HEK293 (cell line): ENCODE measurements at regions not wholly inside any gene's neighbourhood (a gene's known extent, or its start where the extent isn't known, plus 50 kb on each side); places are given as distances from the start of the nearest gene placed in this dataset.

ENCODE experiments used
- CTCF ChIA-PET: fragments of 350-600 bp; formaldehyde crosslinking; extraction: SDS; loops from one replicate; lab custom pipeline; 2021; ENCODE audit warnings: antibody characterized with exemption; lab: Yijun Ruan, JAX
- POLR2A ChIA-PET: fragments of 300-600 bp; formaldehyde crosslinking; extraction: SDS; loops from one replicate; lab custom pipeline; 2020; ENCODE audit warnings: antibody characterized with exemption, inconsistent platforms; lab: Yijun Ruan, JAX
- H3K27ac ChIP-seq: fragments of 200-500 bp; sonication (Bioruptor generic); 2 replicates; pipeline ENCODE4 v1.5.1; 2014; ENCODE audit warnings: low read depth, low read length, control low read depth, inconsistent platforms; ENCODE audit errors: extremely low read depth
- H3K36me3 ChIP-seq, 2 experiments: fragments of 200-500 bp in 1 of 2; sonication (Bioruptor generic) in 1 of 2; 1 replicate in 1 of 2; 2 replicates in 1 of 2; pipeline ENCODE4 v1.5.1; 2014 to 2017; ENCODE audit warnings: inconsistent platforms in 2 of 2, low read length in 2 of 2; ENCODE audit not compliant: control insufficient read depth in 2 of 2, insufficient read depth in 1 of 2
- H3K4me1 ChIP-seq: fragments of 200-500 bp; sonication (Bioruptor generic); 2 replicates; pipeline ENCODE4 v1.5.1; 2014; ENCODE audit warnings: mild to moderate bottlenecking, low read length, inconsistent platforms; ENCODE audit not compliant: control insufficient read depth, insufficient read depth
- H3K4me3 ChIP-seq: 2 replicates; pipeline ENCODE4 v1.5.1; 2011; ENCODE audit warnings: low read depth, mild to moderate bottlenecking, control low read depth, low read length, moderate library complexity
- H3K9me3 ChIP-seq: fragments of 200-500 bp; sonication (Bioruptor generic); 2 replicates; pipeline ENCODE4 v1.5.1; 2014; ENCODE audit warnings: low read depth, low read length, inconsistent platforms; ENCODE audit not compliant: control insufficient read depth, insufficient read depth
- BCL11B ChIP-seq: fragments of 450-650 bp; formaldehyde crosslinking; IDR thresholded peaks from 2 replicates; pipeline ENCODE4 v1.5.1; 2016; ENCODE audit warnings: low read depth, missing biosample characterization, missing genetic modification characterization
- EGR2 ChIP-seq: fragments of 450-650 bp; formaldehyde crosslinking; IDR thresholded peaks from 2 replicates; pipeline ENCODE4 v1.5.1; 2016; ENCODE audit warnings: low read depth, missing biosample characterization, missing genetic modification characterization
- GLI4 ChIP-seq: fragments of 450-650 bp; formaldehyde crosslinking; IDR thresholded peaks from 2 replicates; pipeline ENCODE4 v1.5.1; 2016; ENCODE audit warnings: missing biosample characterization, missing genetic modification characterization
- HOXC10 ChIP-seq: sonication (generic); formaldehyde crosslinking; IDR thresholded peaks from 2 replicates; pipeline ENCODE4 v1.8.1; 2023; ENCODE audit warnings: mild to moderate bottlenecking, missing genetic modification reagents
- KLF7 ChIP-seq: fragments of 450-650 bp; formaldehyde crosslinking; IDR thresholded peaks from 2 replicates; pipeline ENCODE4 v1.5.1; 2016; ENCODE audit warnings: missing biosample characterization, missing genetic modification characterization, borderline replicate concordance
- OSR2 ChIP-seq: fragments of 450-650 bp; formaldehyde crosslinking; IDR thresholded peaks from 2 replicates; pipeline ENCODE4 v1.5.1; 2016; ENCODE audit warnings: missing biosample characterization, missing genetic modification characterization
- OVOL3 ChIP-seq: fragments of 450-650 bp; formaldehyde crosslinking; IDR thresholded peaks from 2 replicates; pipeline ENCODE4 v1.5.1; 2016; ENCODE audit warnings: missing biosample characterization, missing genetic modification characterization
- SCRT1 ChIP-seq: fragments of 450-650 bp; formaldehyde crosslinking; IDR thresholded peaks from 2 replicates; pipeline ENCODE4 v1.5.1; 2016; ENCODE audit warnings: missing biosample characterization, missing genetic modification characterization, borderline replicate concordance
- SCRT2 ChIP-seq: fragments of 450-650 bp; formaldehyde crosslinking; IDR thresholded peaks from 2 replicates; pipeline ENCODE4 v1.5.1; 2016; ENCODE audit warnings: missing biosample characterization, missing genetic modification characterization
- SETDB1 ChIP-seq: IDR thresholded peaks from one replicate; pipeline ENCODE4 v1.6.1; 2017; ENCODE audit warnings: mild to moderate bottlenecking, low read length, moderate library complexity, mixed read lengths; ENCODE audit not compliant: insufficient read length
- ZBTB1 ChIP-seq: fragments of 450-650 bp; formaldehyde crosslinking; IDR thresholded peaks from 2 replicates; pipeline ENCODE4 v1.5.1; 2016; ENCODE audit warnings: missing biosample characterization, missing genetic modification characterization
- ZFHX2 ChIP-seq: fragments of 450-650 bp; formaldehyde crosslinking; conservative IDR thresholded peaks from 2 replicates; pipeline ENCODE4 v1.5.1; 2016; ENCODE audit warnings: missing biosample characterization, missing genetic modification characterization
- ZNF174 ChIP-seq: fragments of 450-650 bp; formaldehyde crosslinking; IDR thresholded peaks from 2 replicates; pipeline ENCODE4 v1.5.0; 2017; ENCODE audit warnings: missing biosample characterization, mild to moderate bottlenecking, missing genetic modification characterization
- ZNF24 ChIP-seq: fragments of 450-650 bp; formaldehyde crosslinking; IDR thresholded peaks from 2 replicates; pipeline ENCODE4 v1.5.1; 2016; ENCODE audit warnings: missing biosample characterization, missing genetic modification characterization
- ZNF335 ChIP-seq: fragments of 450-650 bp; formaldehyde crosslinking; conservative IDR thresholded peaks from 2 replicates; pipeline ENCODE4 v1.5.1; 2016; ENCODE audit warnings: missing biosample characterization, missing genetic modification characterization
- ZNF37A ChIP-seq: fragments of 450-650 bp; IDR thresholded peaks from 2 replicates; pipeline ENCODE4 v1.5.1; 2018; ENCODE audit warnings: missing biosample characterization, missing genetic modification characterization
- ZNF394 ChIP-seq: fragments of 450-650 bp; formaldehyde crosslinking; IDR thresholded peaks from 2 replicates; pipeline ENCODE4 v1.5.1; 2016; ENCODE audit warnings: missing biosample characterization, missing genetic modification characterization, mild to moderate bottlenecking, moderate library complexity, borderline replicate concordance
- ZNF404 ChIP-seq: fragments of 450-650 bp; formaldehyde crosslinking; IDR thresholded peaks from 2 replicates; pipeline ENCODE4 v1.5.1; 2017; ENCODE audit warnings: missing biosample characterization, missing genetic modification characterization
- ZNF585B ChIP-seq: fragments of 450-650 bp; formaldehyde crosslinking; IDR thresholded peaks from 2 replicates; pipeline ENCODE4 v1.5.1; 2016; ENCODE audit warnings: missing biosample characterization, missing genetic modification characterization
- ZNF664 ChIP-seq: fragments of 450-650 bp; formaldehyde crosslinking; IDR thresholded peaks from 2 replicates; pipeline ENCODE4 v1.5.1; 2016; ENCODE audit warnings: missing biosample characterization, missing genetic modification characterization
- ZNF791 ChIP-seq: fragments of 450-650 bp; formaldehyde crosslinking; IDR thresholded peaks from 2 replicates; pipeline ENCODE4 v1.5.1; 2016; ENCODE audit warnings: missing biosample characterization, missing genetic modification characterization
- ZNF830 ChIP-seq: fragments of 450-650 bp; IDR thresholded peaks from 2 replicates; pipeline ENCODE4 v1.5.0; 2018; ENCODE audit warnings: missing biosample characterization, missing genetic modification characterization, low read depth, mild to moderate bottlenecking, moderate library complexity
- TF ChIP-seq, protein P1 (sequence below): fragments of 450-650 bp; formaldehyde crosslinking; IDR thresholded peaks from 2 replicates; pipeline ENCODE4 v1.5.1; 2017; ENCODE audit warnings: missing biosample characterization, mild to moderate bottlenecking, missing genetic modification characterization, moderate library complexity
- TF ChIP-seq, protein P2 (sequence below): fragments of 450-650 bp; formaldehyde crosslinking; IDR thresholded peaks from 2 replicates; pipeline ENCODE4 v1.5.1; 2016; ENCODE audit warnings: missing biosample characterization, missing genetic modification characterization
- TF ChIP-seq, protein P3 (sequence below): fragments of 450-650 bp; IDR thresholded peaks from 2 replicates; pipeline ENCODE4 v1.5.1; 2018; ENCODE audit warnings: missing biosample characterization, mild to moderate bottlenecking, missing genetic modification characterization
- TF ChIP-seq, protein P4 (sequence below): fragments of 450-650 bp; formaldehyde crosslinking; IDR thresholded peaks from 2 replicates; pipeline ENCODE4 v1.5.1; 2016; ENCODE audit warnings: missing biosample characterization, missing genetic modification characterization

DNA sequence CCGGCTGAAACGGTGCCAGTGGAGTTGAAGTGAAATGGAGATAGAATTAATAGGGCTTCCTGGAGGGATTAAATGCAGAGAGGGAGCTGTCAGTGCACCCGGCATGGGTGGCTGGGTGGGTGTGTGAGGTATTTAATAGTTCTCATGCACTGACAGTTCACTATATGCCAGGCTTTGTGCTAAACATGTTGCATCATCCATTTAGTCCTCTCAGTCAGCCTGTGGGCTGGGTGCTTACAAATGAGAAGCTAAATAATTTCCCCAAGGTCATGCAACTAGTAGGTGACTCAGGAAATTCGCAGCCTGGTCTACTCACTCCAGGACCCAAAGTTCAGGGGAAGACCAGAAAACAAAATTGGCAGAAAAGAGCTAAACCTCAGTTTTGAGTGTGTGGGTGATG lies 63.5 kb upstream of the SPATA13 start:
- Histone ChIP-seq H3K36me3 (no peaks in the 10 kb centered on the region), H3K4me3 (no peak overlapping the region), H3K9me3 (no peaks in the 10 kb centered on the region), H3K4me1 (no peaks in the 10 kb centered on the region), H3K27ac (no peak overlapping the region)
- CTCF ChIA-PET: interaction anchor here (1.2 kb wide), 1 partner anchor 78 kb away, joined by 3 read pairs; no protein-coding TSS in a partner anchor
- POLR2A ChIA-PET: no interaction called here
- TF ChIP-seq OSR2 (tag by site-specific recombination): no peak
- no peak for TF ChIP-seq ZBTB1 (tag by site-specific recombination)
- TF ChIP-seq ZNF664: peak; percentile 67
- TF ChIP-seq, protein P1, sequence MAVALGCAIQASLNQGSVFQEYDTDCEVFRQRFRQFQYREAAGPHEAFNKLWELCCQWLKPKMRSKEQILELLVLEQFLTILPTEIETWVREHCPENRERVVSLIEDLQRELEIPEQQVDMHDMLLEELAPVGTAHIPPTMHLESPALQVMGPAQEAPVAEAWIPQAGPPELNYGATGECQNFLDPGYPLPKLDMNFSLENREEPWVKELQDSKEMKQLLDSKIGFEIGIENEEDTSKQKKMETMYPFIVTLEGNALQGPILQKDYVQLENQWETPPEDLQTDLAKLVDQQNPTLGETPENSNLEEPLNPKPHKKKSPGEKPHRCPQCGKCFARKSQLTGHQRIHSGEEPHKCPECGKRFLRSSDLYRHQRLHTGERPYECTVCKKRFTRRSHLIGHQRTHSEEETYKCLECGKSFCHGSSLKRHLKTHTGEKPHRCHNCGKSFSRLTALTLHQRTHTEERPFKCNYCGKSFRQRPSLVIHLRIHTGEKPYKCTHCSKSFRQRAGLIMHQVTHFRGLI: no peak
- TF ChIP-seq GLI4 (tag by site-specific recombination): no peak
- no peak for TF ChIP-seq BCL11B (tag by site-specific recombination)
- TF ChIP-seq KLF7 (tag by site-specific recombination): no peak
- TF ChIP-seq SCRT1 (tag by site-specific recombination): no peak
- TF ChIP-seq ZNF585B (tag by site-specific recombination): peak; percentile 57
- TF ChIP-seq, protein P2, sequence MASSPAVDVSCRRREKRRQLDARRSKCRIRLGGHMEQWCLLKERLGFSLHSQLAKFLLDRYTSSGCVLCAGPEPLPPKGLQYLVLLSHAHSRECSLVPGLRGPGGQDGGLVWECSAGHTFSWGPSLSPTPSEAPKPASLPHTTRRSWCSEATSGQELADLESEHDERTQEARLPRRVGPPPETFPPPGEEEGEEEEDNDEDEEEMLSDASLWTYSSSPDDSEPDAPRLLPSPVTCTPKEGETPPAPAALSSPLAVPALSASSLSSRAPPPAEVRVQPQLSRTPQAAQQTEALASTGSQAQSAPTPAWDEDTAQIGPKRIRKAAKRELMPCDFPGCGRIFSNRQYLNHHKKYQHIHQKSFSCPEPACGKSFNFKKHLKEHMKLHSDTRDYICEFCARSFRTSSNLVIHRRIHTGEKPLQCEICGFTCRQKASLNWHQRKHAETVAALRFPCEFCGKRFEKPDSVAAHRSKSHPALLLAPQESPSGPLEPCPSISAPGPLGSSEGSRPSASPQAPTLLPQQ (tag by site-specific recombination): no peak
- TF ChIP-seq HOXC10 (CRISPR knock-in tag): no peak
- peak; percentile 74 for TF ChIP-seq EGR2
- peak; percentile 79 for TF ChIP-seq ZFHX2 (tag by site-specific recombination)
- TF ChIP-seq SETDB1: no peak
- no peak for TF ChIP-seq ZNF830
- peak; percentile 62; the same call in 1 of the 2 replicates for TF ChIP-seq SCRT2 (tag by site-specific recombination)
- TF ChIP-seq ZNF335 (tag by site-specific recombination): 0 out of 2 replicates have a peak, but pooled peaks have one; percentile 16
- TF ChIP-seq, protein P3, sequence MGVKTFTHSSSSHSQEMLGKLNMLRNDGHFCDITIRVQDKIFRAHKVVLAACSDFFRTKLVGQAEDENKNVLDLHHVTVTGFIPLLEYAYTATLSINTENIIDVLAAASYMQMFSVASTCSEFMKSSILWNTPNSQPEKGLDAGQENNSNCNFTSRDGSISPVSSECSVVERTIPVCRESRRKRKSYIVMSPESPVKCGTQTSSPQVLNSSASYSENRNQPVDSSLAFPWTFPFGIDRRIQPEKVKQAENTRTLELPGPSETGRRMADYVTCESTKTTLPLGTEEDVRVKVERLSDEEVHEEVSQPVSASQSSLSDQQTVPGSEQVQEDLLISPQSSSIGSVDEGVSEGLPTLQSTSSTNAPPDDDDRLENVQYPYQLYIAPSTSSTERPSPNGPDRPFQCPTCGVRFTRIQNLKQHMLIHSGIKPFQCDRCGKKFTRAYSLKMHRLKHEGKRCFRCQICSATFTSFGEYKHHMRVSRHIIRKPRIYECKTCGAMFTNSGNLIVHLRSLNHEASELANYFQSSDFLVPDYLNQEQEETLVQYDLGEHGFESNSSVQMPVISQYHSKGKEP (tag by site-specific recombination): no peak

DNA sequence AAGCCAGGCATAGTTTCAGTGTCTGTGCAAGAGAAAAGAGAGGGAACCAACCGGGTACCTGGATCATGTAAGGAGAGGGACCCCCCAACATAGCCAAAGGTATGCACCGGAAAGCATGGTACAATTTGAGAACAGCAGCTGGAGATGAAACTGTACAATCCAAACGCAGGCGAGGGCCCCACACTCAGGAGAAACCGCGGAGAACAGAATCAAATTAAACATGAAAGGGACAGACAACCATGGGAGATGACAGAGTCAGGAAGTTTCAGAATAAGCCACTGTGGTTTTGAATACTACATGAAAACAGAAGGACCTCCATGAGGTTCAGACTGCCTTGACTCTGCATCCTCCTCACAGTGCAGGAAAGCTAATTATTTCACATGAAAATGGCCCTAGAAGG lies 62.9 kb upstream of the SPATA13 start:
- H3K4me3 ChIP-seq: no peak overlapping the region
- H3K36me3 ChIP-seq: no peaks in the 10 kb centered on the region
- POLR2A ChIA-PET: no interaction called here
- H3K27ac ChIP-seq: no peak overlapping the region
- no peaks in the 10 kb centered on the region for H3K9me3 ChIP-seq
- H3K4me1 ChIP-seq: no peaks in the 10 kb centered on the region
- TF ChIP-seq ZNF394 (tag by site-specific recombination) (no peak), ZNF37A (tag by site-specific recombination) (no peak), OVOL3 (tag by site-specific recombination) (no peak), ZNF791 (tag by site-specific recombination) (no peak), ZNF174 (no peak), ZNF24 (tag by site-specific recombination) (no peak), ZNF404 (no peak), GLI4 (tag by site-specific recombination) (no peak)
- TF ChIP-seq, protein P1: no peak
- TF ChIP-seq, protein P3 (tag by site-specific recombination): no peak
- TF ChIP-seq, protein P4, sequence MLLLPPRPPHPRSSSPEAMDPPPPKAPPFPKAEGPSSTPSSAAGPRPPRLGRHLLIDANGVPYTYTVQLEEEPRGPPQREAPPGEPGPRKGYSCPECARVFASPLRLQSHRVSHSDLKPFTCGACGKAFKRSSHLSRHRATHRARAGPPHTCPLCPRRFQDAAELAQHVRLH: no peak
- TF ChIP-seq, all 188 proteins: peak for 0
- CTCF ChIA-PET: interaction anchor here (0.6 kb wide), 1 partner anchor 79 kb away, joined by 3 read pairs; no protein-coding TSS in a partner anchor
